ENCODE measurements at regions not wholly inside any gene's neighbourhood (a gene's known extent, or its start where the extent isn't known, plus 50 kb on each side); places are given as distances from the start of the nearest gene placed in this dataset.
"Not testable (repeated sequence)": the region's sequence is repeated elsewhere in the genome, so short reads cannot be mapped to it uniquely, and the experiment has no call there.

GRCh38 chr5:74497706-74498105, 142.8 kb downstream of the ENC1 start:
- no peak for DNase-seq

GRCh38 chr5:74493411-74493810, 147.1 kb downstream of the ENC1 start:
- DNase-seq = no peak

GRCh38 chr5:74492230-74492629, 148.3 kb downstream of the ENC1 start:
- DNase-seq = no peak

GRCh38 chr5:74491586-74491985, 148.9 kb downstream of the ENC1 start:
- no peak for DNase-seq

GRCh38 chr5:74490814-74491213, 149.7 kb downstream of the ENC1 start:
- no peak for DNase-seq

- no peak for DNase-seq
These were observed 157.5 kb downstream of the ENC1 start for GRCh38 chr5:74482990-74483389.

GRCh38 chr5:74482523-74482922, 158.0 kb downstream of the ENC1 start:
- DNase-seq = no peak

- DNase-seq = not testable (repeated sequence)
These were observed 159.2 kb downstream of the ENC1 start for GRCh38 chr5:74481357-74481756.

GRCh38 chr5:74480201-74480600, 160.3 kb downstream of the ENC1 start:
- no peak for DNase-seq

GRCh38 chr5:74478328-74478727, 162.2 kb downstream of the ENC1 start:
- no peak for DNase-seq

GRCh38 chr5:74477761-74478160, 162.8 kb downstream of the ENC1 start:
- no peak for DNase-seq

- DNase-seq = no peak
These were observed 163.6 kb downstream of the ENC1 start for GRCh38 chr5:74476819-74477453.

GRCh38 chr5:74476046-74476818, 164.3 kb downstream of the ENC1 start:
- no peak for DNase-seq

- no peak for DNase-seq
These were observed 168.7 kb downstream of the ENC1 start for GRCh38 chr5:74471875-74472274.

- no peak for DNase-seq
These were observed 171.1 kb downstream of the ENC1 start for GRCh38 chr5:74469234-74469994.

GRCh38 chr5:74468421-74468820, 172.1 kb downstream of the ENC1 start:
- no peak for DNase-seq

GRCh38 chr5:74465724-74466123, 174.8 kb downstream of the ENC1 start:
- DNase-seq = no peak

GRCh38 chr5:74464512-74465209, 175.9 kb downstream of the ENC1 start:
- no peak for DNase-seq

GRCh38 chr5:74462356-74462755, 178.2 kb downstream of the ENC1 start:
- DNase-seq = no peak

GRCh38 chr5:74461251-74461650, 179.3 kb downstream of the ENC1 start:
- DNase-seq = no peak

- DNase-seq = no peak
These were observed 179.8 kb downstream of the ENC1 start for GRCh38 chr5:74460694-74461093.

- no peak for DNase-seq
These were observed 180.5 kb downstream of the ENC1 start for GRCh38 chr5:74459984-74460383.

GRCh38 chr5:74457876-74458275, 182.7 kb downstream of the ENC1 start:
- DNase-seq = no peak
